Calu3 (cell line): ENCODE measurements at regions not wholly inside any gene's neighbourhood (a gene's known extent, or its start where the extent isn't known, plus 50 kb on each side); places are given as distances from the start of the nearest gene placed in this dataset.

ENCODE experiments used
- BruUV-seq: library from RNA; stranded (reverse); fragments of 400-500 nt; replicated peaks from 2 replicates; lab custom pipeline; 2021; lab: Mats Ljungman, UMichigan
- CTCF ChIA-PET: fragments of 300-600 bp; sonication (Branson Sonifier 250); formaldehyde crosslinking; loops from one replicate; lab custom pipeline; 2022; ENCODE audit warnings: antibody characterized with exemption; lab: Charles Lee
- DNase-seq: peaks from one replicate; pipeline ENCODE4 v3.0.0; 2022
- H3K27ac Mint-ChIP-seq: one replicate; pipeline ENCODE4 v1.8.0; 2022; ENCODE audit warnings: mixed read lengths; ENCODE audit not compliant: unreplicated experiment
- H3K27me3 Mint-ChIP-seq: one replicate; pipeline ENCODE4 v1.8.0; 2022; ENCODE audit warnings: mixed read lengths; ENCODE audit not compliant: unreplicated experiment
- H3K36me3 Mint-ChIP-seq: one replicate; pipeline ENCODE4 v1.8.0; 2022; ENCODE audit warnings: mild to moderate bottlenecking, moderate library complexity, mixed read lengths; ENCODE audit not compliant: insufficient read depth, unreplicated experiment
- H3K4me1 Mint-ChIP-seq: one replicate; pipeline ENCODE4 v1.8.0; 2022; ENCODE audit warnings: mild to moderate bottlenecking, low read depth, mixed read lengths; ENCODE audit not compliant: unreplicated experiment
- H3K4me3 Mint-ChIP-seq: one replicate; pipeline ENCODE4 v1.8.0; 2022; ENCODE audit warnings: mild to moderate bottlenecking, low read depth, moderate library complexity, mixed read lengths; ENCODE audit not compliant: unreplicated experiment
- H3K9me3 Mint-ChIP-seq: one replicate; pipeline ENCODE4 v1.8.0; 2022; ENCODE audit warnings: low read depth, mixed read lengths; ENCODE audit not compliant: unreplicated experiment
- intact Hi-C: fragments of 100-400 bp; cut with micrococcal nuclease; formaldehyde crosslinking; loops from one replicate; pipeline ENCODE4 v1.10.0; 2022; ENCODE audit not compliant: unreplicated experiment
- TF ChIP-seq, protein P1 (sequence below): fragments of 200-600 bp; IDR thresholded peaks from one replicate; pipeline ENCODE4 v1.8.0; 2022; ENCODE audit warnings: antibody characterized with exemption; ENCODE audit not compliant: unreplicated experiment

DNA sequence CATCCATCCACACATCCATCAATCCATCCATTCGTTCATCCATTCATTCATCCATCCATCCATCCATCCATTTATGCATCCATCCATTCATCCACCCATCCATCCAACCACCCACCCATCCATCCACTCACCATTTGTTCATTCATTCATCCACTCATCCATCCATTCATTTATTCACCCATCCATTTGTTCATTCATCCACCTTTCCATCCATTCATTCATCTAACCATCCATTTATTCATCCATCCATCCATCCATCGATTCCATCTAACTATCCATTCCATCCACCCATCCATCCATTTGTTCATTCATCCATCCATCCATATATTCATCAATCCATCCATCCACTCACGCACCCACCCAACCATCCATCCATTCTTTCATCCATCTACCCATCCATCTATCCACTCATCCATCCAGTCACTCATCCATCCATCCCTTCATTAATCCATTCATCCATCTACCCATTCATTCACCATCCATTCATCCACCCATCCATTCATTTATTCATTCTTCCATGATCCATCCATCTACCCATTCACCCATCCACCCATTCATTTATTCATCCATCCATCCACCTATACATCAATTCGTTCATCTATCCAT is 225.0 kb downstream of the TUBA3C start:
- no TSS peak for BruUV-seq

GRCh38 chr13:18954254-18954653 is 227.4 kb downstream of the TUBA3C start:
- peaks cover 14% of the 10 kb centered on the region for H3K9me3 Mint-ChIP-seq
- BruUV-seq = no TSS peak
- no peak overlapping the region for H3K27ac Mint-ChIP-seq
- TF ChIP-seq, protein P1, sequence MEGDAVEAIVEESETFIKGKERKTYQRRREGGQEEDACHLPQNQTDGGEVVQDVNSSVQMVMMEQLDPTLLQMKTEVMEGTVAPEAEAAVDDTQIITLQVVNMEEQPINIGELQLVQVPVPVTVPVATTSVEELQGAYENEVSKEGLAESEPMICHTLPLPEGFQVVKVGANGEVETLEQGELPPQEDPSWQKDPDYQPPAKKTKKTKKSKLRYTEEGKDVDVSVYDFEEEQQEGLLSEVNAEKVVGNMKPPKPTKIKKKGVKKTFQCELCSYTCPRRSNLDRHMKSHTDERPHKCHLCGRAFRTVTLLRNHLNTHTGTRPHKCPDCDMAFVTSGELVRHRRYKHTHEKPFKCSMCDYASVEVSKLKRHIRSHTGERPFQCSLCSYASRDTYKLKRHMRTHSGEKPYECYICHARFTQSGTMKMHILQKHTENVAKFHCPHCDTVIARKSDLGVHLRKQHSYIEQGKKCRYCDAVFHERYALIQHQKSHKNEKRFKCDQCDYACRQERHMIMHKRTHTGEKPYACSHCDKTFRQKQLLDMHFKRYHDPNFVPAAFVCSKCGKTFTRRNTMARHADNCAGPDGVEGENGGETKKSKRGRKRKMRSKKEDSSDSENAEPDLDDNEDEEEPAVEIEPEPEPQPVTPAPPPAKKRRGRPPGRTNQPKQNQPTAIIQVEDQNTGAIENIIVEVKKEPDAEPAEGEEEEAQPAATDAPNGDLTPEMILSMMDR = no peak
- no peaks in the 10 kb centered on the region for H3K27me3 Mint-ChIP-seq
- no peaks in the 10 kb centered on the region for H3K36me3 Mint-ChIP-seq
- no peak for DNase-seq
- intact Hi-C loops = no loop called here
- no peaks in the 10 kb centered on the region for H3K4me1 Mint-ChIP-seq
- H3K4me3 Mint-ChIP-seq = no peak overlapping the region
- CTCF ChIA-PET = no interaction called here

More for the DNA sequence above, 225.0 kb downstream of the TUBA3C start:
- intact Hi-C loops = no loop called here
- Mint-ChIP-seq H3K4me1 (no peaks in the 10 kb centered on the region), H3K4me3 (no peak overlapping the region), H3K36me3 (no peaks in the 10 kb centered on the region), H3K27ac (no peak overlapping the region), H3K27me3 (no peaks in the 10 kb centered on the region), H3K9me3 (peaks cover 14% of the 10 kb centered on the region)
- TF ChIP-seq, protein P1 = no peak
- no peak for DNase-seq
- CTCF ChIA-PET = no interaction called here

- no TSS peak for BruUV-seq
- Mint-ChIP-seq H3K36me3 (no peaks in the 10 kb centered on the region), H3K27me3 (no peaks in the 10 kb centered on the region), H3K27ac (no peak overlapping the region), H3K4me3 (no peak overlapping the region), H3K4me1 (no peaks in the 10 kb centered on the region), H3K9me3 (peaks cover 14% of the 10 kb centered on the region)
- intact Hi-C loops = no loop called here
- DNase-seq = no peak
- CTCF ChIA-PET = no interaction called here
- TF ChIP-seq, protein P1 = no peak
Measured at GRCh38 chr13:18953139-18953930, 228.3 kb downstream of the TUBA3C start.

GRCh38 chr13:18952225-18953016 is 229.2 kb downstream of the TUBA3C start:
- intact Hi-C loops = no loop called here
- BruUV-seq = no TSS peak
- Mint-ChIP-seq H3K27ac (no peak overlapping the region), H3K9me3 (peaks cover 17% of the 10 kb centered on the region), H3K36me3 (no peaks in the 10 kb centered on the region), H3K27me3 (no peaks in the 10 kb centered on the region), H3K4me3 (no peak overlapping the region), H3K4me1 (no peaks in the 10 kb centered on the region)
- no peak for DNase-seq
- TF ChIP-seq, protein P1 = no peak
- CTCF ChIA-PET = no interaction called here
